Panc1 (cell line): ENCODE measurements at regions not wholly inside any gene's neighbourhood (a gene's known extent, or its start where the extent isn't known, plus 50 kb on each side); places are given as distances from the start of the nearest gene placed in this dataset.
"Not testable (repeated sequence)": the region's sequence is repeated elsewhere in the genome, so short reads cannot be mapped to it uniquely, and the experiment has no call there.

Experiments used
- ATAC-seq: fragments of 200-7000 bp; cut with Tn5 transposase; 2 replicates; pipeline ENCODE4 v1.9.1; 2020; ENCODE audit warnings: mild to moderate bottlenecking, moderate library complexity
- BruUV-seq: library from RNA; stranded (reverse); fragments of 400-500 nt; replicated peaks from 2 replicates; lab custom pipeline; 2021; lab: Mats Ljungman, UMichigan
- CTCF ChIA-PET: fragments of 300-600 bp; sonication (Branson Sonifier 250); formaldehyde crosslinking; loops from one replicate; lab custom pipeline; 2022; ENCODE audit warnings: antibody characterized with exemption; lab: Charles Lee
- POLR2A ChIA-PET: fragments of 300-600 bp; sonication (Branson Sonifier 250); formaldehyde crosslinking; loops from one replicate; lab custom pipeline; 2022; ENCODE audit warnings: antibody characterized with exemption; lab: Charles Lee
- DNase-seq: peaks from one replicate; pipeline ENCODE4 v3.0.0-alpha.2; 2010; ENCODE audit warnings: low read depth, low spot score
- H3K27ac ChIP-seq: 2 replicates; pipeline ENCODE4 v1.5.1; 2011; ENCODE audit warnings: mild to moderate bottlenecking, low read length, inconsistent platforms
- H3K27me3 ChIP-seq: fragments of 200-500 bp; sonication (Bioruptor generic); 2 replicates; pipeline ENCODE4 v1.6.0; 2014; ENCODE audit warnings: low read length, inconsistent platforms; ENCODE audit not compliant: control insufficient read depth, insufficient read depth
- H3K36me3 ChIP-seq: fragments of 200-500 bp; sonication (Bioruptor generic); 2 replicates; pipeline ENCODE4 v1.5.1; 2014; ENCODE audit warnings: inconsistent platforms, mild to moderate bottlenecking, low read length, moderate library complexity; ENCODE audit not compliant: control insufficient read depth, insufficient read depth
- H3K4me1 ChIP-seq: 2 replicates; pipeline ENCODE4 v1.5.1; 2011; ENCODE audit warnings: inconsistent platforms, mild to moderate bottlenecking, low read length, moderate library complexity; ENCODE audit not compliant: control insufficient read depth, insufficient read depth
- H3K4me3 ChIP-seq, 2 experiments: 2 replicates each; pipeline ENCODE4 v1.5.1; 2011 to 2012; ENCODE audit warnings: low read depth in 2 of 2, low read length in 2 of 2, mild to moderate bottlenecking in 2 of 2, inconsistent platforms in 1 of 2, moderate library complexity in 1 of 2
- H3K9me3 ChIP-seq: fragments of 200-500 bp; sonication (Bioruptor generic); 2 replicates; pipeline ENCODE4 v1.5.1; 2014; ENCODE audit warnings: low read depth, mild to moderate bottlenecking, inconsistent platforms, low read length, moderate library complexity; ENCODE audit not compliant: control insufficient read depth, insufficient read depth
- POLR2AphosphoS5 ChIP-seq: IDR thresholded peaks from 2 replicates; pipeline ENCODE4 v1.6.1; 2012; ENCODE audit warnings: mild to moderate bottlenecking, low read depth, low read length, moderate library complexity
- REST ChIP-seq, 2 experiments: IDR thresholded peaks; 2 replicates each; pipeline ENCODE4 v1.6.1; 2011 to 2012; ENCODE audit warnings: low read depth in 2 of 2, control low read depth in 1 of 2, low read length in 1 of 2, mild to moderate bottlenecking in 1 of 2, moderate library complexity in 1 of 2; ENCODE audit not compliant: insufficient read depth in 1 of 2
- SIN3A ChIP-seq: IDR thresholded peaks from 2 replicates; pipeline ENCODE4 v1.6.1; 2012; ENCODE audit warnings: low read depth, mild to moderate bottlenecking, low read length, moderate library complexity, borderline replicate concordance; ENCODE audit not compliant: insufficient read depth
- TCF7L2 ChIP-seq: IDR thresholded peaks from 2 replicates; pipeline ENCODE4 v1.6.1; 2011; ENCODE audit warnings: mild to moderate bottlenecking, low read depth, low read length, inconsistent platforms
- in situ Hi-C: cut with HindIII; loops from 2 replicates; pipeline ENCODE4 v1.10.0; 2016; ENCODE audit warnings: low sequenced_read_pairs, low pct_unique_long_range_greater_than_20kb
- intact Hi-C: fragments of 100-400 bp; cut with micrococcal nuclease; formaldehyde crosslinking; loops from one replicate; pipeline ENCODE4 v1.10.0; 2022; ENCODE audit not compliant: unreplicated experiment
- TF ChIP-seq, protein P1 (sequence below): fragments of 450-650 bp; IDR thresholded peaks from 2 replicates; pipeline ENCODE4 v1.5.1; 2017; ENCODE audit warnings: mild to moderate bottlenecking

GRCh38 chr10:123361832-123362231 is 207.6 kb downstream of the BUB3 start:
- no peaks in the 10 kb centered on the region for H3K4me1 ChIP-seq
- no peak overlapping the region for H3K27ac ChIP-seq
- in situ Hi-C loops (no loop called here), intact Hi-C loops (no loop called here)
- DNase-seq (no peak), ATAC-seq (no peak)
- no peaks in the 10 kb centered on the region for H3K36me3 ChIP-seq
- CTCF ChIA-PET: no interaction called here
- no peaks in the 10 kb centered on the region for H3K27me3 ChIP-seq
- no peak overlapping the region for H3K4me3 ChIP-seq
- no TSS peak for BruUV-seq
- no peaks in the 10 kb centered on the region for H3K9me3 ChIP-seq
- POLR2A ChIA-PET: no interaction called here
- TF ChIP-seq SIN3A: no peak
- TF ChIP-seq POLR2AphosphoS5: no peak
- TF ChIP-seq TCF7L2: no peak
- TF ChIP-seq, protein P1, sequence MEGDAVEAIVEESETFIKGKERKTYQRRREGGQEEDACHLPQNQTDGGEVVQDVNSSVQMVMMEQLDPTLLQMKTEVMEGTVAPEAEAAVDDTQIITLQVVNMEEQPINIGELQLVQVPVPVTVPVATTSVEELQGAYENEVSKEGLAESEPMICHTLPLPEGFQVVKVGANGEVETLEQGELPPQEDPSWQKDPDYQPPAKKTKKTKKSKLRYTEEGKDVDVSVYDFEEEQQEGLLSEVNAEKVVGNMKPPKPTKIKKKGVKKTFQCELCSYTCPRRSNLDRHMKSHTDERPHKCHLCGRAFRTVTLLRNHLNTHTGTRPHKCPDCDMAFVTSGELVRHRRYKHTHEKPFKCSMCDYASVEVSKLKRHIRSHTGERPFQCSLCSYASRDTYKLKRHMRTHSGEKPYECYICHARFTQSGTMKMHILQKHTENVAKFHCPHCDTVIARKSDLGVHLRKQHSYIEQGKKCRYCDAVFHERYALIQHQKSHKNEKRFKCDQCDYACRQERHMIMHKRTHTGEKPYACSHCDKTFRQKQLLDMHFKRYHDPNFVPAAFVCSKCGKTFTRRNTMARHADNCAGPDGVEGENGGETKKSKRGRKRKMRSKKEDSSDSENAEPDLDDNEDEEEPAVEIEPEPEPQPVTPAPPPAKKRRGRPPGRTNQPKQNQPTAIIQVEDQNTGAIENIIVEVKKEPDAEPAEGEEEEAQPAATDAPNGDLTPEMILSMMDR: no peak
- no peak for TF ChIP-seq REST (IDR thresholded peaks at IDR 0.05; ENCODE audit: insufficient read depth in 1 of 2, low read depth in 2 of 2, low read length in 1 of 2)

GRCh38 chr10:123367195-123367594 is 213.0 kb downstream of the BUB3 start:
- BruUV-seq: no TSS peak
- ChIA-PET POLR2A (no interaction called here), CTCF (no interaction called here)
- DNase-seq (no peak), ATAC-seq (no peak)
- Histone ChIP-seq H3K9me3 (no peaks in the 10 kb centered on the region), H3K4me1 (no peaks in the 10 kb centered on the region), H3K27ac (no peak overlapping the region), H3K4me3 (no peak overlapping the region), H3K27me3 (no peaks in the 10 kb centered on the region), H3K36me3 (no peaks in the 10 kb centered on the region)
- in situ Hi-C loops: no loop called here
- TF ChIP-seq REST (IDR thresholded peaks at IDR 0.05; ENCODE audit: insufficient read depth in 1 of 2, low read depth in 2 of 2, low read length in 1 of 2) (no peak), SIN3A (no peak), POLR2AphosphoS5 (no peak), TCF7L2 (no peak)
- TF ChIP-seq, protein P1: no peak
- intact Hi-C loops: no loop called here

DNA sequence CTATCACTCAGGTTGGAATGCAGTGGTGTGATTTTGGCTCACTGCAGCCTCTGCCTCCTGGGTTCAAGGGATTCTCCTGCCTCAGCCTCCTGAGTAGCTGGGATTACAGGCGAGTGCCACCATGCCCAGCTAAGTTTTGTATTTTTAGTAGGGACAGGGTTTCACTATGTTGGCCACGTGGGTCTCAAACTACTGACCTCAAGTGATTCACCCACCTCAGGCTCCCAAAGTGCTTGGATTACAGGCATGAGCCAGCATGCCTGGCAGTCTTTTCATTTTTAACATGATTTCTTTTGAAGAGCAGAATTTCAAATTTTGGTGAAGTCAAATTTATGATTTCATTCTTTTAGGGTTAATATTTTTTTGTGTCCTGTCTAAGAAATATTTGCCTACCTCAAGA is 217.4 kb downstream of the BUB3 start:
- DNase-seq, intact Hi-C loops, BruUV-seq, H3K4me1 ChIP-seq, H3K27me3 ChIP-seq, in situ Hi-C loops, POLR2A ChIA-PET, H3K9me3 ChIP-seq, H3K27ac ChIP-seq, CTCF ChIA-PET, H3K4me3 ChIP-seq, H3K36me3 ChIP-seq, ATAC-seq: not testable (repeated sequence)
